ENCODE measurements at regions not wholly inside any gene's neighbourhood (a gene's known extent, or its start where the extent isn't known, plus 50 kb on each side); places are given as distances from the start of the nearest gene placed in this dataset.
A peak's percentile ranks its signal among the peaks of the same experiment; 100 is the strongest.

GRCh38 chr3:139280027-139280671, 63.7 kb upstream of the MRPS22 start:
- no peak for DNase-seq (ENCODE audit: low read depth, low spot score)

GRCh38 chr3:139281096-139281495, 62.7 kb upstream of the MRPS22 start:
- DNase-seq (ENCODE audit: low read depth, low spot score), result no peak

GRCh38 chr3:139281522-139282196, 62.2 kb upstream of the MRPS22 start:
- no peak for DNase-seq (ENCODE audit: low read depth, low spot score)

- no peak for DNase-seq (ENCODE audit: low read depth, low spot score)
Observed at GRCh38 chr3:139283301-139283700, 60.5 kb upstream of the MRPS22 start.

- no peak for DNase-seq (ENCODE audit: low read depth, low spot score)
Observed at GRCh38 chr3:139284221-139284620, 59.6 kb upstream of the MRPS22 start.

- DNase-seq (ENCODE audit: low read depth, low spot score), result no peak
Observed at GRCh38 chr3:139285691-139286090, 58.1 kb upstream of the MRPS22 start.

- DNase-seq (ENCODE audit: low read depth, low spot score), result no peak
Observed at GRCh38 chr3:139286241-139286640, 57.6 kb upstream of the MRPS22 start.

GRCh38 chr3:139286825-139287224, 57.0 kb upstream of the MRPS22 start:
- no peak for DNase-seq (ENCODE audit: low read depth, low spot score)

- DNase-seq (ENCODE audit: low read depth, low spot score), result no peak
Observed at GRCh38 chr3:139287557-139287956, 56.3 kb upstream of the MRPS22 start.

GRCh38 chr3:139288266-139288821, 55.5 kb upstream of the MRPS22 start:
- DNase-seq (ENCODE audit: low read depth, low spot score), result peak; percentile 41

- DNase-seq (ENCODE audit: low read depth, low spot score), result no peak
Observed at GRCh38 chr3:139289860-139290524, 53.8 kb upstream of the MRPS22 start.

GRCh38 chr3:139291276-139292051, 52.4 kb upstream of the MRPS22 start:
- no peak for DNase-seq (ENCODE audit: low read depth, low spot score)

- no peak for DNase-seq (ENCODE audit: low read depth, low spot score)
Observed at GRCh38 chr3:139292192-139292591, 51.6 kb upstream of the MRPS22 start.

- DNase-seq (ENCODE audit: low read depth, low spot score), result no peak
Observed at GRCh38 chr3:139292711-139293664, 50.8 kb upstream of the MRPS22 start.

GRCh38 chr3:139293665-139294023, 50.2 kb upstream of the MRPS22 start:
- no peak for DNase-seq (ENCODE audit: low read depth, low spot score)

All from ELF-1 (cell line).